Gastroesophageal sphincter (tissue), 3 donors: ENCODE measurements at regions not wholly inside any gene's neighbourhood (a gene's known extent, or its start where the extent isn't known, plus 50 kb on each side); places are given as distances from the start of the nearest gene placed in this dataset.

Source experiments
- CTCF ChIP-seq, 4 experiments: fragments of 200-600 bp in 2 of 4; fragments of 450-650 bp in 2 of 4; sonication (generic) in 1 of 4; IDR thresholded peaks; one replicate each; pipeline ENCODE4 v1.5.1; 2017 to 2019; ENCODE audit warnings: antibody characterized with exemption in 4 of 4, mild to moderate bottlenecking in 2 of 4, moderate library complexity in 2 of 4
- EP300 ChIP-seq: sonication (generic); formaldehyde crosslinking; IDR thresholded peaks from one replicate; pipeline ENCODE4 v1.6.1; 2017; ENCODE audit warnings: antibody characterized with exemption, mild to moderate bottlenecking
- POLR2A ChIP-seq, 2 donors: fragments of 450-650 bp; IDR thresholded peaks; one replicate each; pipeline ENCODE4 v1.6.1; 2017; ENCODE audit warnings: antibody characterized with exemption in 2 of 2, mild to moderate bottlenecking in 2 of 2, moderate library complexity in 1 of 2

GRCh38 chr16:8426569-8426968, 163.7 kb downstream of the TMEM114 start:
- TF ChIP-seq CTCF (IDR thresholded peaks at IDR 0.05) (no peak), EP300 (no peak), POLR2A (IDR thresholded peaks at IDR 0.05) (no peak)
